NT2/D1 (cell line): ENCODE measurements at regions not wholly inside any gene's neighbourhood (a gene's known extent, or its start where the extent isn't known, plus 50 kb on each side); places are given as distances from the start of the nearest gene placed in this dataset.

ENCODE experiments used
- DNase-seq: peaks from one replicate; pipeline ENCODE4 v3.0.0-alpha.2; 2011; ENCODE audit warnings: low read depth, low spot score
- H3K27me3 ChIP-seq: 2 replicates; pipeline ENCODE4 v1.6.0; 2011; ENCODE audit warnings: mild to moderate bottlenecking; ENCODE audit not compliant: insufficient read length, insufficient read depth
- H3K36me3 ChIP-seq: 2 replicates; pipeline ENCODE4 v1.6.1; 2011; ENCODE audit warnings: mild to moderate bottlenecking, low read length, mixed read lengths; ENCODE audit not compliant: insufficient read depth, insufficient read length
- H3K4me1 ChIP-seq: 2 replicates; pipeline ENCODE4 v1.5.1; 2011; ENCODE audit not compliant: insufficient read depth, insufficient read length
- H3K4me3 ChIP-seq: 2 replicates; pipeline ENCODE4 v1.5.1; 2011; ENCODE audit warnings: low read depth; ENCODE audit not compliant: insufficient read length
- H3K9ac ChIP-seq: 2 replicates; pipeline ENCODE4 v1.6.0; 2011; ENCODE audit warnings: low read depth; ENCODE audit not compliant: insufficient read length
- H3K9me3 ChIP-seq: 2 replicates; pipeline ENCODE4 v1.5.1; 2011; ENCODE audit warnings: mild to moderate bottlenecking, low read length; ENCODE audit not compliant: insufficient read depth
- SUZ12 ChIP-seq: IDR thresholded peaks from 2 replicates; pipeline ENCODE4 v1.6.1; 2011; ENCODE audit not compliant: insufficient read length, insufficient read depth; ENCODE audit errors: extremely low read depth
- YY1 ChIP-seq: IDR thresholded peaks from 2 replicates; pipeline ENCODE4 v1.6.1; 2011; ENCODE audit not compliant: insufficient read length, insufficient read depth
- ZNF274 ChIP-seq: IDR thresholded peaks from 2 replicates; pipeline ENCODE4 v1.6.1; 2011; ENCODE audit warnings: mild to moderate bottlenecking, low read depth, low read length

- no peaks in the 10 kb centered on the region for H3K36me3 ChIP-seq
- no peak overlapping the region for H3K9ac ChIP-seq
- H3K4me1 ChIP-seq: no peaks in the 10 kb centered on the region
- H3K4me3 ChIP-seq: no peak overlapping the region
- H3K27me3 ChIP-seq: no peaks in the 10 kb centered on the region
- TF ChIP-seq YY1 (no peak), SUZ12 (no peak), ZNF274 (no peak)
- DNase-seq: no peak
- H3K9me3 ChIP-seq: no peaks in the 10 kb centered on the region
These were observed 229.7 kb upstream of the IRX4 start for GRCh38 chr5:2112173-2113025.

- Histone ChIP-seq H3K4me3 (no peak overlapping the region), H3K36me3 (no peaks in the 10 kb centered on the region), H3K27me3 (no peaks in the 10 kb centered on the region), H3K9me3 (no peaks in the 10 kb centered on the region), H3K4me1 (no peaks in the 10 kb centered on the region), H3K9ac (no peak overlapping the region)
- TF ChIP-seq ZNF274: no peak
- no peak for TF ChIP-seq YY1
- TF ChIP-seq SUZ12: no peak
- no peak for DNase-seq
These were observed 228.9 kb upstream of the IRX4 start for GRCh38 chr5:2111569-2112105.

GRCh38 chr5:2110934-2111462, 228.3 kb upstream of the IRX4 start:
- no peak for DNase-seq
- Histone ChIP-seq H3K4me3 (no peak overlapping the region), H3K9ac (no peak overlapping the region), H3K27me3 (no peaks in the 10 kb centered on the region), H3K9me3 (no peaks in the 10 kb centered on the region), H3K4me1 (no peaks in the 10 kb centered on the region), H3K36me3 (no peaks in the 10 kb centered on the region)
- no peak for TF ChIP-seq SUZ12
- no peak for TF ChIP-seq YY1
- TF ChIP-seq ZNF274: no peak

- H3K4me1 ChIP-seq: no peaks in the 10 kb centered on the region
- H3K4me3 ChIP-seq: no peak overlapping the region
- TF ChIP-seq YY1: no peak
- TF ChIP-seq SUZ12: no peak
- TF ChIP-seq ZNF274: no peak
- no peak overlapping the region for H3K9ac ChIP-seq
- no peaks in the 10 kb centered on the region for H3K36me3 ChIP-seq
- DNase-seq: no peak
- H3K9me3 ChIP-seq: no peaks in the 10 kb centered on the region
- no peaks in the 10 kb centered on the region for H3K27me3 ChIP-seq
These were observed 227.6 kb upstream of the IRX4 start for GRCh38 chr5:2110137-2110933.

- Histone ChIP-seq H3K36me3 (no peaks in the 10 kb centered on the region), H3K4me3 (no peak overlapping the region), H3K27me3 (no peaks in the 10 kb centered on the region), H3K9ac (no peak overlapping the region), H3K9me3 (no peaks in the 10 kb centered on the region), H3K4me1 (no peaks in the 10 kb centered on the region)
- no peak for DNase-seq
- TF ChIP-seq ZNF274 (no peak), YY1 (no peak), SUZ12 (no peak)
These were observed 226.8 kb upstream of the IRX4 start for GRCh38 chr5:2109566-2109965.

GRCh38 chr5:2106721-2107120, 224.0 kb upstream of the IRX4 start:
- H3K27me3 ChIP-seq: no peaks in the 10 kb centered on the region
- TF ChIP-seq ZNF274 (no peak), SUZ12 (no peak), YY1 (no peak)

GRCh38 chr5:2105141-2105540, 222.4 kb upstream of the IRX4 start:
- no peaks in the 10 kb centered on the region for H3K36me3 ChIP-seq
- DNase-seq: no peak
- TF ChIP-seq SUZ12 (no peak), ZNF274 (no peak), YY1 (no peak)
- no peaks in the 10 kb centered on the region for H3K4me1 ChIP-seq
- H3K9ac ChIP-seq: no peak overlapping the region
- no peaks in the 10 kb centered on the region for H3K27me3 ChIP-seq
- no peak overlapping the region for H3K4me3 ChIP-seq
- no peaks in the 10 kb centered on the region for H3K9me3 ChIP-seq

More at GRCh38 chr5:2106721-2107120, 224.0 kb upstream of the IRX4 start:
- Histone ChIP-seq H3K36me3 (no peaks in the 10 kb centered on the region), H3K9ac (no peak overlapping the region), H3K9me3 (no peaks in the 10 kb centered on the region), H3K4me1 (no peaks in the 10 kb centered on the region), H3K4me3 (no peak overlapping the region)
- no peak for DNase-seq
